ENCODE measurements at regions not wholly inside any gene's neighbourhood (a gene's known extent, or its start where the extent isn't known, plus 50 kb on each side); places are given as distances from the start of the nearest gene placed in this dataset.
"Not testable (repeated sequence)": the region's sequence is repeated elsewhere in the genome, so short reads cannot be mapped to it uniquely, and the experiment has no call there.

DNA sequence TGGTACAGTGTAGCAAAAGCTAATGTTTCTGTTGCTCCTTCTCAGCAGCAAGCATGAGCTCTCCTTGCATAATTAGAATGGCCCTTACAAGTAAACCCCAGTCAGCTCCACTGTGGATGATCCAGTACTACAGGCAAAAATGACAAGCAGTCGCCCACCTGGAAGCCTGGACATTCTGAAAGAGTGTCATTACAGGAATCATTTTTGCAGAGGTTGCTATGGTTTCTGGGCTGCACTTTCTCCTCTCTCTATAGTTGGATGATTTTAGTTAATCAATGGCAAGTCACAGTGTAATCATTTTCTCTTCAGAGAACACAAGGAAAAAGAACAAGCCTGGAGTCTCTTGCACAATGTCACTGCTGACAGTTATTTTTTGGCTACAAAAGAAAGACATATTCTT lies 102.9 kb upstream of the MYO3A start:
- H3K27ac ChIP-seq = no peak overlapping the region
- TF ChIP-seq CTCF (conservative IDR thresholded peaks at IDR 0.05) = no peak
- no peak for TF ChIP-seq ZFX (IDR thresholded peaks at IDR 0.05)

DNA sequence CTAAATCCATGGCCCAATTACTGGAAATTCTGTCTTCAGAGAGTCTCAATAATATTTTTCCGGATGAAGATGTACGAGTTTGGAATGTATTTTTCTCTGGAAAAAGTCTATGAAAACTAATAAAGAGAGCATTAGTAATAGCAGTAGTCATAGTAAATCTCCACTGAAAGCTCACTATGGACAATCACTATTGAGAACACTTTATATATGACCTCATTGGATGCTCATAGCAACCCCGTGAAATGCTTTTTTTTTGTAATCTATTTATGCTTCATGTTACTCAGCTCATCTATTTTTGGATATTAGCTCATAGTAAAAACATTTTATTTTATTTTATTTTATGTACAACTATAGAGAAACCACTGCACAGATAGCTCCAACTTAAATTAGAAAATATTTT lies 94.3 kb upstream of the MYO3A start:
- no peak overlapping the region for H3K27ac ChIP-seq
- TF ChIP-seq ZFX (IDR thresholded peaks at IDR 0.05) (no peak), CTCF (conservative IDR thresholded peaks at IDR 0.05) (no peak)

DNA sequence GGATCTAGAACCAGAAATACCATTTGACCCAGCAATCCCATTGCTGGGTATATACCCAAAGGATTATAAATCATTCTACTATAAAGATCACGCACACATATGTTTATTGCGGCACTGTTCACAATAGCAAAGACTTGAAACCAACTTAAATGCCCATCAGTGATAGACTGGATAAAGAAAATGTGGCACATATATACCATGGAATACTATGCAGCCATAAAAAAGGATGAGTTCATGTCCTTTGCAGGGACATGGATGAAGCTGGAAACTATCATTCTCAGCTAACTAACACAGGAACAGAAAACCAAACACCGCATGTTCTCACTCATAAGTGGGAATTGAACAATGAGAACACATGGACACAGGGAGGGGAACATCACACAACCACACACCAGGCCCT lies 93.2 kb upstream of the MYO3A start:
- not testable (repeated sequence) for H3K27ac ChIP-seq

DNA sequence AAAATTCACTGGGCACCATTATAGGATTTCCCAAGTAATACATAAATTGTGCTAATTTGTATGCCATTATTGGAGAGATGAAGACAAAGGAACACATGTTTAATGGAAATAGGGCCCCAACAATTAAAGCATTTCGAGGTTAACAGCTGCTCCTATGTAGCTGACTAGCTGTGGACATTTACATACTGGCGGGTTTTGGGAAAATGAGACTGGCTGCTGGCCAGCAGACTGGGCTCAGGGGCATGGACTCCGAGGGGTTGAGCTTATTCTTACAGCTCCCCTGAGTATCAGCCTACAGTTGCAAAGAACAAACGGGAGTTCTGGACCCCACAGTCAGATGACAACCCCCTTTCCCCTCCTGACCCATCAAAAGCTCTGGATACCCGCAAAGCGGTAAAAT lies 91.9 kb upstream of the MYO3A start:
- TF ChIP-seq ZFX (IDR thresholded peaks at IDR 0.05) = no peak
- no peak for TF ChIP-seq CTCF (conservative IDR thresholded peaks at IDR 0.05)
- no peak overlapping the region for H3K27ac ChIP-seq

DNA sequence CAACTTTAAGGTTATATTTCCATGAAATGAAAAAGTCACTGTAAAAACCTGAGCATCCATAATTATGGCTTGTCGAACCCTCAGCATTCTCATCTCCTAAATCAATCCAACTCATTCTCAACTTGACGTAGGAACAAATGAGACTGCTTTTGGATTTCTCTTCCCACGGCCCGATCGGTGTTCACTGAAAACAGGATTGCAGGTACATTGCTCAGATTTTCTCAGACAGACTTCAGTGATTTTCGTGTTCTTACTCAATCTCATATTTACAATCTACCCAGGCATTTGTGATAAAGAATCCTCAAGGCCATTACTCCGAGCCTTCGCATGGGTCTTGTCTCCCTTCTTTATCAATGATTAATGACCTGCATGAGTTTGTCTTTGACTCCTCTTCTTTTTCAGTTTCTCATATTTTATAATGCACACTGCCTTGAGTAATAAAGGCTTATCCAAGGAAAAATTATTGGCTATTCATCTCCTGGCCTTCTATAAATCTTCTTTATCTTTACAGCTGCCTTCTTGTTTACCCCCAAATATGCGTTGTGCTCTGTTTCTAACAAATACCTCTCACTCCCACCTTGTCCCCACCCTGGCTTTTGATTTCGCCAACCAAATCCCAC lies 90.4 kb upstream of the MYO3A start:
- TF ChIP-seq CTCF (conservative IDR thresholded peaks at IDR 0.05) (no peak), ZFX (IDR thresholded peaks at IDR 0.05) (no peak)
- H3K27ac ChIP-seq = no peak overlapping the region

DNA sequence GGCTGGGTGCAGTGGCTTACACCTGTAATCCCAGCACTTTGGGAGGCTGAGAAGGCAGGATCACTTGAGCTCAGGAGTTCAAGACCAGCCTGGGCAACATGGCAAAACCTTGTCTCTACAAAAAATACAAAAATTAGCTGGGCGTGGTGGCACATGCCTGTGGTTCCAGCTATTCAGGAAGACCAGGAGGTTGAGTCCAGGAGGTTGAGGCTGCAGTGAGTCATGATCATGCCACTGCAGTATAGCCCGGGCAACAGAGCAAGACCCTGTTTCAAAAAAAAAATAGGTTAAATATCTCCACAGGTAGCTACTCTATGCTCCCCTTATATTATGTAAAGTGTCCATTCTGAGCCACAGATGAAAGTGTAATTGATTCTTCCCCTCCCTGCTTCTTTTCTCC lies 89.3 kb upstream of the MYO3A start:
- H3K27ac ChIP-seq = not testable (repeated sequence)

DNA sequence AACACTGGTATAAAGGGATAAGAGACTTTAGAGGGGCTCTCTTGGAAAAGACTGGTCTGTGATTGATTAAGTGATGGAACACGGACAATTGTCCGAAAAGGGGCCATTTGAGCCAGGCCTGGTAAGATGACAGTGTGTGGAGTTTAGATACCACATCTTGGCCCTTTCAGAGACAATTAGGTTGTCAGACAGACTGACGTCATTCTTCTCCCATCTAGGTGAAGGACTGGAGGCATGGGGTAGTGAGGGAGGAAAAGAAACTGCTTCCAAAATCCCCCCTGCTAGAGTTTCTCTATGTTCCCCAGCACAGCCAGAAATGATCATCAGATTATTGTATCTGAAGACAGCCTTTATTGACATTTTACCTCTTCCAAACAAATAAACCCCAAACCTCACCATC lies 84.8 kb upstream of the MYO3A start:
- no peak for TF ChIP-seq CTCF (conservative IDR thresholded peaks at IDR 0.05)
- TF ChIP-seq ZFX (IDR thresholded peaks at IDR 0.05) = no peak
- no peak overlapping the region for H3K27ac ChIP-seq

DNA sequence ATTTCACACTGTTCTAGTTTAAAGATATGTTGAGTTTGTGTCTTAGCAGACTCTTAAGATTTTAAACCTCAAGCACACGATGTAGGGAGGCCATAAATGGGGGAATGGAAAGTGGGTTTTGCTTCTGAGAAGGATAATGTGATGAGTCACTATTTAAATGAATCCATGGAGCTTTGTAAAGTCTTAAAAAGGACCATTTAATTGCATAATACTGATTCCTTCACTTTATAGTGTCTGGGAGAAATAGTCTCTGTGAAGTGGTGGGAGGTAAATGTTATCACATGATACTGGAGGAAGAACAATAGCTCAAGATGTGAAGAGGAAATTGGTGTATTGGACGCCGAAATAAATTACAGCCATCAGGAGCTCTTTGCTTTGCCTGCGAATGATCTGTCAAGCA lies 84.0 kb upstream of the MYO3A start:
- H3K27ac ChIP-seq = no peak overlapping the region
- no peak for TF ChIP-seq ZFX (IDR thresholded peaks at IDR 0.05)
- TF ChIP-seq CTCF (conservative IDR thresholded peaks at IDR 0.05) = no peak

DNA sequence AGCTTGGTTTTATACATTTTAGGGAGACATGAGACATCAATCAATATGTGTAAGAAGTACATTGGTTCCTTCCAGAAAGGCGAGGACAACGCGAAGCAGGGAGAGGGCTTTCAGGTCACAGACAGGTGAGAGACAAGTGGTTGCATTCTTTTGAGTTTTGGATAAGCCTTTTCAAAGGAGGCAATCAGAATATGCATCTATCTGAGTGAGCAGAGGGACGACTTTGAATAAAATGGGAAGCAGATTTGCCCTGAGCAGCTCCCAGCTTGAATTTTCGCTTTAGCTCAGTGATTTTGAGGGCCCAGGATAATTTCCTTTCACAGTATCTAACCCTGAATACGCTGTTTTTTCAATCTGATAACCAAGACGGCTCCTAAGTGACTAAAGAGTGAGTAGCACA lies 82.5 kb upstream of the MYO3A start:
- no peak for TF ChIP-seq ZFX (IDR thresholded peaks at IDR 0.05)
- TF ChIP-seq CTCF (conservative IDR thresholded peaks at IDR 0.05) = no peak
- no peak overlapping the region for H3K27ac ChIP-seq

All from C4-2B (cell line).